HG03045 (cell line): ENCODE measurements at regions not wholly inside any gene's neighbourhood (a gene's known extent, or its start where the extent isn't known, plus 50 kb on each side); places are given as distances from the start of the nearest gene placed in this dataset.
A peak's percentile ranks its signal among the peaks of the same experiment; 100 is the strongest.
"Not testable (repeated sequence)": the region's sequence is repeated elsewhere in the genome, so short reads cannot be mapped to it uniquely, and the experiment has no call there.

Source experiments
- ATAC-seq: cut with Tn5 transposase; IDR thresholded peaks from one replicate; pipeline ENCODE4 v1.9.1; 2021; ENCODE audit warnings: mild to moderate bottlenecking, moderate library complexity; ENCODE audit not compliant: unreplicated experiment

DNA sequence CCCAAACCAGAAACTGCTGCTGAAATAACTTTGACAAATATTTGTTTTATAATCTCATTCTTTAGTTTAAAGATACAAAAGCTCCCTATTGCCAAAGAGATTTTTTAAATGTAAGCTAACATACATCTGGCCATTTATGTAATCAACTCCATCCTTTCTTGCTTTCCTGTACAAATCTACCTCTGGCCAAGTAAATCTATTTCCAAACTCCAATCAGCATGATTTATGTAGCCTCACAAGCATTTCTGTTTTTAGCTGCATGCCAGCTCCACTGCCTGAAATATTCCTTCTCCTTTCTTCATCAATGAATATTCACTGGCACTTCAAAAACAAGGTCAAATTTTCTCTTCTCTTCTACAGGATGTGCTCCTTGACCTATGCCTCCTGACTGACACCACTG, 80.0 kb downstream of the SHOX2 start:
- ATAC-seq, result no peak

- not testable (repeated sequence) for ATAC-seq
Observed at GRCh38 chr3:158019897-158020296, 86.3 kb downstream of the SHOX2 start.

- no peak for ATAC-seq
Observed at GRCh38 chr3:158018462-158018861, 87.8 kb downstream of the SHOX2 start.

DNA sequence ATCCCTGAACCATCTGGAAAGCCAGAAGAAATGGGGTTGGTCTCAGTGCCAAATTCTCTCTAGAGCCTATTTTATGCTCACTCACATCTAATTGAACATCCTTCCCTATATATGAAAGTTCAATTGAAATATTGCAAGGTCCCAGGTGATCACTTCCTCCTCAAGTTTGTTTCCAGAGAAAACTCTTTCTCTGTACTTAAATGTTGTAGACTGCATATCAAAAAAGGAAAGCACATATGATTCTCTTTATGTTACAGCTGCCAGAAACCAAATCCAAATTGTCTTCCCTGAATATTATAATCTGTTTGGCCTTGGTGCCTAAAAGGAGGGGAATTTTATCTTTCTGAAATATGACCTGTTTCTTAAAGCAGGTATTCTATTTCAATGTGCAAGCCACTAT, 93.3 kb downstream of the SHOX2 start:
- no peak for ATAC-seq

DNA sequence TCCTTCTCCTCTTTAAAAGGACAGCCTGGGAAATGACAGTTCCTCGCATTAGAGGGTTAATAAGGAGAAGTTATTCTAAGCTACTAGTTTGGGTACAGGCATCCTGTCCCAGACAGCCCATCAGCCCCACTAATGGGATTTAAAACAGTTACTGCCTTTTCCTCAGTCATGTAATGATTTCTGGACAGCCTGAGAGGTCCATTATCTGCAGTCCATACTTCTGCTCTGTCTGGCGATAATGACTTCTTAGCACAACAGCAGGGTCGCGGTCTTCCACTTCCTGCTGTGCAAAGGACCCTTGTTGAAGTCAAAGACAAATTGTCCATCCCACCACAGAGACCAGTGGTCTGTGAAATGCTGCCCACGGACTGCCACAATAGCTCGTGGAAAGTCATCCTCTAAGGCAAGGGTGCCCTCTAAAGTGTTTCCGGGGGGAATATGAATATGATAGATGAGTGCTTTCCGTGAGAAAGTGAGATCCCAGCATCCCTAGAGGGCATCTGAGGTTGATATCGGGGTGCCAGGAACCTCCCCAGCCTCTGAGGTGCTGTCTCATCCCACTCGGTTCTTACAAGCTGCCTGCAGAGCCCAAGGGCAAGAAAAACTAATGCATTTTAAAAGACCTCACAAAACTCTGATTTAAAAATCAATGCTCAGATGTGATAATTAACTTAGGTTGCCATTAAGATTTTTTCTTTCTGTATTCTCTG, 100.7 kb downstream of the SHOX2 start:
- ATAC-seq, result no peak

DNA sequence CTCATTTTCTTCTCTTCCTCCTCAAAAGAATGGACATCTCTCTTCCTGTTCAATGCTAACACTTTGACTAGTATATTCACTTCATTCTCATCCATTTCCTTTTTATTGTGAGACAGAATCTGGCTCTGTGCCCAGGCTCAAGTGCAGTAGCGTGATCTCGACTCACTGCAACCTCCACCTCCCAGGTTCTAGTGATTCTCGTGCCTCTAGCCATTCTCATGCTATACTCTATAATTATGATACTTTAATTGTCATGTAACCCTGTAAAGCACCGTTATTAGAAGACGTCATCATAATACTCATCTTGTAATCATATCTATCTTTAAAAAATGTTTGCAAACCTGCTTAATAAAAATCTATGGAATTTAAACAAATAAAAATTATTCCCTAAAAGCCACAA, 107.0 kb downstream of the SHOX2 start:
- ATAC-seq, result no peak

DNA sequence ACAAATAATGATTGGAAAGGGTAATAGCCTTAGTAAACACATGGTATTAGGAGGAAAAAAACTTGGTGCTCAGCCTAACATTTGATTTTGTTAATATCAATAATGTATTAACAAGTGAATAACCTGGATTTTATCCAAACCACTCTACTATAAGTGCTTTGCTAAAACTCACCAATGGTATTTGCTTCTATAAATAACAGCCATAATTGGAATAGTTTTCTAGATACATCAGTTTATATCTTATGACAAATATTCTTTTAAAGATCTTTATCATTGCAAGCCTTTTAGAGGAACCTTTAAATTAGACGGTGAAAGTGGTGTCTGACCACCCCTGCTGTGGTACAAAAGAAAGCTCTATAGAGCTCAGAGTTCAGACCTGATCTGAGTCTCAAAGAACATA, 123.9 kb downstream of the SHOX2 start:
- ATAC-seq, result no peak

DNA sequence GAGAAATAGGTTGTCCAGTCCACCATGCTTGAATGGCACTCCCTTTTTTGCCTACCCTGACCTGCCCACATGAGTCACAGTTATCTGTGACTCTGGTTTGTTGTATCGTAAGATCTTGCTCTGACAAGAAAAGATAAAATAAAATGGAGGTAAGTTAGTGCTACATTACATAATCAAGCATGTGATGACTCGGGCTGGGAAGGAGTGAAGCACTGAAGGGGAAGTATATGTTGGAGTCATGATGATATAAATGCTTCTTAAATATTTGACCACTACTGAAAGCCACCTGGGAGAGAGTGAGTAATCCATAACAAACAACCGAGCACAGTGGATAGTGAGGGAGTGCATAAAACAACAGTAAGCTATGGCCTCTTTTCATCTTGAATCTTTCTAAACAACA, 124.4 kb downstream of the SHOX2 start:
- ATAC-seq, result no peak

GRCh38 chr3:157979022-157979421, 127.2 kb downstream of the SHOX2 start:
- no peak for ATAC-seq

DNA sequence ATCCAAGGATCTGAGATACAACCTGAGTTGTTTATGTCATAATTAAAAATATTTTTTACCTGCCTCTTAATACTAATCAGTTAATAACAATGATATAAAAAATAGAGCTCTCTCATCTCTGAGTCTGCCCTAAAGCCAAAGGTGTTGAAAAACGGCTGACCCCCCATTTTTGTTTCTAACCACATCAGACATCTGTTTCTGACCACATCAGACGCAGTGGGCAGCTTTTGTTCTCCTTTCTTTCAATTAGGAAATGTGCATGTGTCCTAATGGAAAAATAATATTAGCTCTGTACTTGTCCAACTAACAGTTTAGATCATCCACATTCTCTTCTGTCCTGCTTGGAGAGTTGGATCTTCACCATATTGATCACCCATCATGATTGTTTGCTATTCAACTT, 144.6 kb downstream of the SHOX2 start:
- no peak for ATAC-seq

GRCh38 chr3:157958457-157958856, 147.8 kb downstream of the SHOX2 start:
- ATAC-seq, result no peak

GRCh38 chr3:157956850-157957249, 149.4 kb downstream of the SHOX2 start:
- no peak for ATAC-seq

DNA sequence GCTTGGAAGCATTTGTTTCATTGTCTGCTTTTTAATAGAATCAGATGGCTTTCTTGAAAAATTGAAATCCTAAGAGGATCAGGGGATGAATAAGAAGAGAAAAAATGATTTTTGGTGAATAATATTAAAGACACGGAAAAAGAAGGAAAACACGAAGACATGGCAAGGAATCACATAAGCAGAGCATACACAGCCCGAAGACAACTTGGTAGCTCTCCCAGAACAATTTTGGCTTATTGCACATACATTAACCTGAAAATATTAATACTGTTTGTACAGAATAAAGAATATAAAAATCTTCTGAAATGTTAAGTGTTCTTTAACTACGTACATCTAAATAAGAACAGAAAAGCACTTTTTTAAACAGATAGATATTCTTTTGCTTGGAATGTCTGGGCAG, 150.0 kb downstream of the SHOX2 start:
- no peak for ATAC-seq

DNA sequence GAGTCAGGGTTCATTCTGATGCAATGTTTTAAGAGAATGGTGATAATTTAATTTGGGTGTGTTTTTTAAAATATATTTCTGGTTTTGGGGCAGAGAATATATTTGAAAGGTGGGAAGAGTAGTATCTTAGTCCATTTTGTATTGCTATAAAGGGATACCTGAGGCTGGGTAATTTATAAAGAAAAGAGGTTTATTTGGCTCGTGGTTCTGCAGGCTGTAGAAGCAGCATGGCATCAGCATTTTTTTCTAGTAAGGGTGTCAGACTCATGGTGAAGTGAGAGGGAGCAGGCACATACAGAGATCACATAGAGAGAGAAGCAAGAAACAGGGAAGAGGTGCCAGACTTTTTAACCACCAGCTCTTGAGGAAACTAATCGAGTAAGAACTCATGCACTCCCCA, 152.7 kb downstream of the SHOX2 start:
- ATAC-seq, result no peak

GRCh38 chr3:157948605-157949383, 157.4 kb downstream of the SHOX2 start:
- ATAC-seq, result no peak

- ATAC-seq, result no peak
Observed at GRCh38 chr3:157939166-157939565, 167.1 kb downstream of the SHOX2 start.

GRCh38 chr3:157938154-157938779, 168.0 kb downstream of the SHOX2 start:
- no peak for ATAC-seq

- ATAC-seq, result no peak
Observed at GRCh38 chr3:157931517-157931916, 174.7 kb downstream of the SHOX2 start.

GRCh38 chr3:157930000-157930780, 176.0 kb downstream of the SHOX2 start:
- ATAC-seq, result no peak

GRCh38 chr3:157926822-157927221, 179.4 kb downstream of the SHOX2 start:
- ATAC-seq, result no peak

DNA sequence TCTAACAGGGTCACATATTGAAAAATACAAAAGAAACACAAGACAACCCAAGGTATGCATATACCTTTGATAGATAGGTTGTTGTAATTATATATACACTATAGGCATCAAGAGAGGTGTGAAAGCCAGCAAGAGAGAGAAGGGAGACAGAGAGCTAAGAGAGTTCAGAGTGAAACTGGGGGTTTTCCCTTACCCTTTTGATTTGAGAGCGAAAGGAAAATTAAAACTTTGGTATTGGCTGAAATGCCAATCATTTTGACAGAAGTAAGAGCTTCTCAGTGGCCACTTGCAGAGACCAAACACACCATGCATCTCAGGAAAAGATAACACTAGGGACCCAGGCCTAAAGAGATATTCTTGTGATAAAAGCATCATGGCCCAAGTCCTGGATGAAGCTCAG, 183.6 kb downstream of the SHOX2 start:
- peak; percentile 47 for ATAC-seq
